Dendritic cell treated with granulocyte-macrophage colony-stimulating factor and Interleukin-4, amounts not matched to agents 40 ng/mL and 50 ng/mL, for 4 days (primary cell): ENCODE measurements at regions not wholly inside any gene's neighbourhood (a gene's known extent, or its start where the extent isn't known, plus 50 kb on each side); places are given as distances from the start of the nearest gene placed in this dataset.
"Not testable (repeated sequence)": the region's sequence is repeated elsewhere in the genome, so short reads cannot be mapped to it uniquely, and the experiment has no call there.

ENCODE experiments used
- H3K27ac Mint-ChIP-seq: one replicate; pipeline ENCODE4 v1.8.0; 2022; ENCODE audit warnings: mild to moderate bottlenecking, mixed read lengths
- H3K27me3 Mint-ChIP-seq: one replicate; pipeline ENCODE4 v1.8.0; 2022; ENCODE audit warnings: mild to moderate bottlenecking, mixed read lengths
- H3K36me3 Mint-ChIP-seq: one replicate; pipeline ENCODE4 v1.8.0; 2022; ENCODE audit warnings: low read depth, mixed read lengths
- H3K4me1 Mint-ChIP-seq: one replicate; pipeline ENCODE4 v1.8.0; 2022; ENCODE audit warnings: low read depth, mixed read lengths
- H3K4me3 Mint-ChIP-seq: one replicate; pipeline ENCODE4 v1.8.0; 2022; ENCODE audit warnings: mild to moderate bottlenecking, moderate library complexity, mixed read lengths
- H3K9me3 Mint-ChIP-seq: one replicate; pipeline ENCODE4 v1.8.0; 2022; ENCODE audit warnings: mixed read lengths
- intact Hi-C: fragments of 100-400 bp; cut with micrococcal nuclease; formaldehyde crosslinking; loops from one replicate; pipeline ENCODE4 v1.15.0; 2022

DNA sequence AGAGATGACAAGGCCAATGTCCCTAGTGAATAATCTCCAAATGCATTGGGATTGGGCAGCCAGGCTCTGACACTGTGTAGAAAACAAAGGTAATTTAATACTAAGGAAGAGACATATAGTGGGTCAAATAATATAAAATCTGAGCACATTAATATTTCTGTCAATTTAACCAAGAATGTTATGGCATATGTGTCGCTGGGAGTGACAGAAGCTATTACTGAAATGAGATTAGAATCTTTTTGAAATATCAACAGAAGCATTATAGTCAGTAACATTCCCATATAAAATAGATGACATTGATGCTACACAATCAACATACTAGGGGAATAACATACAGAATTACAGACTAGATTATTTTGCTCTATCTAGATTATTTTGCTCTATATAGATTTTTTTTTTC, 114.0 kb downstream of the BLID start:
- no peaks in the 10 kb centered on the region for H3K36me3 Mint-ChIP-seq
- peaks cover 10% of the 10 kb centered on the region for H3K4me1 Mint-ChIP-seq
- no peaks in the 10 kb centered on the region for H3K27me3 Mint-ChIP-seq

DNA sequence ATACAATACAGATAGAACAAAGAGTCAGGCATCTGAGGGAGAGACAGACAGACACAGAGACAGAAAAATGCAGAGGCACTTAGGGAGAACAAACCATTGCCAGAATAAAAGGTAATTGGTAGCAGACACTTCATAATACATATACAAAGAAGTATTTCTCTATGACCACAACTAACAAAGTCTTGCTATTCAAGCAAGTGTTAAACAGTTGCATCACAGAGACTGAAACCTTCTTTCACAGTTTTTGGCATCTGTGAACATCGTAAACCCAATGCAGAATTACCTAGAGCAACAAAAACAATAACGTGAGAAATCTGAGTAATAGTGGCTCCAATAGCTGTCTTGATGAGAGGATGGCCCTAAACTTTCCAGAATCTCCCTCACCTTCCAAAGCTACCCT, 116.4 kb downstream of the BLID start:
- H3K4me3 Mint-ChIP-seq, result no peak overlapping the region
- H3K4me1 Mint-ChIP-seq, result no peaks in the 10 kb centered on the region
- H3K27me3 Mint-ChIP-seq, result no peaks in the 10 kb centered on the region
- H3K27ac Mint-ChIP-seq, result no peak overlapping the region
- H3K36me3 Mint-ChIP-seq, result no peaks in the 10 kb centered on the region
- intact Hi-C loops, result no loop called here
- no peaks in the 10 kb centered on the region for H3K9me3 Mint-ChIP-seq

More for the DNA sequence above, 114.0 kb downstream of the BLID start:
- Mint-ChIP-seq H3K27ac (no peak overlapping the region), H3K9me3 (no peaks in the 10 kb centered on the region), H3K4me3 (no peak overlapping the region)
- intact Hi-C loops, result no loop called here

DNA sequence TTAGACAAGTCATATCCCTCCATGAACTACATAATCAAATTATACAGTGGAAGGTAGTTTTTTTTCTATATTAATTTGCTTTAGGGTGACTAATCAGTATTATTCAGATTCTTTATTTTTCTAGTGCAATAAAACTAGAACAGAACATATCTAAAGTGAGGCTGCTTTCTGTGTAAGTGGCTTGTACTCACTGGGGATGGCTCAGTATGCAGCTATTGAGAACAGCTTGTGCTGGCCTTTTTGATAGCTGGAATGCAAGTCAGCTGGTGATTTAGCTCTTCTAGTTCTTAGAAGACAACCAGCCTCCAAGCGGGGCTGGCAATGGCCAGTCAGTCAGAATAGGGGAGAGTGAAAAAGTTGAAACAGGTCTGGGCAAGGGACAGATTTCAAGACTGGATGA, 119.4 kb downstream of the BLID start:
- Mint-ChIP-seq H3K27ac (no peak overlapping the region), H3K9me3 (no peaks in the 10 kb centered on the region), H3K27me3 (no peaks in the 10 kb centered on the region), H3K36me3 (no peaks in the 10 kb centered on the region), H3K4me3 (no peak overlapping the region), H3K4me1 (no peaks in the 10 kb centered on the region)
- intact Hi-C loops, result no loop called here

DNA sequence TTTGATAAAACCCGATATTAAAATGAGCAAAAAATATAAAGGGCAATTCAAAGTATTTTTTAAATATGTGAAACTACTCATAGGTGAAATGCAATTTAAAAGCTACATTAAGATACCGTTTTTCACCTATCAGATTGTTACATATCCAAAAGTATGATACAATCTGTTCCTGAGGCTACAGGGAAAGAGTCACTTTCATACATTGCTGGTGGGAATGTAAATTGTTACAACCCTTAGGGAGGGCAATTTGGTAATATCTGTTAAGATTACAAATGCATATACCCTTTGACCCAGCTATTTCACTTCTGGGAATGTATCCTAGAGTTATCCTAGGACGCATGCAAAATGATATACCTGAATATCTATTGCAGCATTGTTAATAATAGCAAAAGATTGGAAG, 132.1 kb downstream of the BLID start:
- H3K36me3 Mint-ChIP-seq, result no peaks in the 10 kb centered on the region
- H3K27me3 Mint-ChIP-seq, result peaks cover 3% of the 10 kb centered on the region
- intact Hi-C loops, result no loop called here
- no peak overlapping the region for H3K4me3 Mint-ChIP-seq
- no peaks in the 10 kb centered on the region for H3K9me3 Mint-ChIP-seq
- no peaks in the 10 kb centered on the region for H3K4me1 Mint-ChIP-seq
- H3K27ac Mint-ChIP-seq, result no peak overlapping the region

DNA sequence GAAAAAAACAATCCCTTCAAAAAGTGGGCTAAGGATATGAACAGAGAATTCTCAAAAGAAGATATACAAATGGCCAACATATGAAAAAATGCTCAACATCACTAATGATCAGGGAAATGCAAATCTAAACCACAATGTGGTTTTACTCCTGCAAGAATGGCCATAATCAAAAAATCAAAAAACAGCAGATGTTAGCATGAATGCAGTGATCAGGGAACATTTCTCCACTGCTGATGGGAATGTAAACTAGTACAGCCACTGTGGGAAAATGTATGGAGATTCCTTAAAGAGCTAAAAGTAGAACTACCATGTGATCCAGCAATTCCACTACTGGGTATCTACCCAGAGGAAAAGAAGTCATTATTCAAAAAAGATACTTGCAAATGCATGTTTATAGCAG, 138.1 kb downstream of the BLID start:
- H3K27me3 Mint-ChIP-seq, H3K9me3 Mint-ChIP-seq, H3K4me3 Mint-ChIP-seq, H3K4me1 Mint-ChIP-seq, intact Hi-C loops, H3K36me3 Mint-ChIP-seq, H3K27ac Mint-ChIP-seq: not testable (repeated sequence)

DNA sequence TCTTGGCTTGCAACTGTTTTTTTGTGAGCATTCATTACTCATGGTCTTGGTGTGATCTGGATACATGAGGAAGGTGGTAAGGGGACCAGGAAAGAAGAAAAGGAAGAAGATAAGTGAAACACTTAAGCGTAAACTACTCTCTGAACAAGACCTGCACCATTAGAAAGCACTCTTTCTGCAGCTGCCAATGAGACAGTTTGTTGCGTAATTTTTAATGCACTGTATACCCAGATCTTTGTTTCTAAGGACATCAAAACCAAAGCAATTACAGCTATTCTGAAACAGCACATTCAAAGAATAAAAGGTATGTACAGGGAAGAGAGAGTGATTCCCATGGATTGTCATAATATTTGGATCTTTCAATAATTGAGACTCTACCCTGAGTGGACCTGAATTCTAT, 147.4 kb downstream of the BLID start:
- H3K36me3 Mint-ChIP-seq, result no peaks in the 10 kb centered on the region
- H3K4me1 Mint-ChIP-seq, result no peaks in the 10 kb centered on the region
- H3K9me3 Mint-ChIP-seq, result no peaks in the 10 kb centered on the region
- no peak overlapping the region for H3K27ac Mint-ChIP-seq
- no peak overlapping the region for H3K4me3 Mint-ChIP-seq
- H3K27me3 Mint-ChIP-seq, result peaks cover 9% of the 10 kb centered on the region
- intact Hi-C loops, result no loop called here

DNA sequence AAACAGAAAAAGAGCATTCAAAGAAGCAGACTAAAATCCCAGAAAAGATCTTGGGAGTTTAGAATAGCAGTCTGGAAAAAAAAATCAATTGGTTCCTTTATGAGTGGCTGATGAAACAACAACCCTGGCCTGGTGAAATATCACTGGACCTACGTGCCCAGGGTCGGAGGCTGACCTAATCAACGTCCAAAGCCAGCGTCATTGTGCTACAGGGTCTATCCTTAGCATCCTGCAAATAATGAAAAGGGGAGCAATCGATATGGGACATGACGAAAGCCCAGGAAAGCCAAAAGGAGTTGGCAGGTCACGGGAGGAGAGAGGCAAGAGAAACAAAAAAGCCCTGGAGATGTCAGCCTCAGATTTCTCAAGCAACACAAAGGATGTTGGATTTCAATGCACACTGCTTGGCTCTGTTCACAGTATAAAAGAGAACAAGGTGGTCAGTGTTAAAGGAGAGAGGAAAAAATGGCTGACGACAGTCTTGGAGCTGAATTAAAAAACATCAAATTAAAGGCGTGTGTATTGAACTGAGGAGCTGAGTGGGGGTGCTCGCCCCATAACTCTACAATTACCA, 148.8 kb downstream of the BLID start:
- Mint-ChIP-seq H3K4me1 (no peaks in the 10 kb centered on the region), H3K27me3 (peaks cover 6% of the 10 kb centered on the region), H3K4me3 (no peak overlapping the region), H3K36me3 (no peaks in the 10 kb centered on the region), H3K27ac (no peak overlapping the region), H3K9me3 (no peaks in the 10 kb centered on the region)
- intact Hi-C loops, result no loop called here

DNA sequence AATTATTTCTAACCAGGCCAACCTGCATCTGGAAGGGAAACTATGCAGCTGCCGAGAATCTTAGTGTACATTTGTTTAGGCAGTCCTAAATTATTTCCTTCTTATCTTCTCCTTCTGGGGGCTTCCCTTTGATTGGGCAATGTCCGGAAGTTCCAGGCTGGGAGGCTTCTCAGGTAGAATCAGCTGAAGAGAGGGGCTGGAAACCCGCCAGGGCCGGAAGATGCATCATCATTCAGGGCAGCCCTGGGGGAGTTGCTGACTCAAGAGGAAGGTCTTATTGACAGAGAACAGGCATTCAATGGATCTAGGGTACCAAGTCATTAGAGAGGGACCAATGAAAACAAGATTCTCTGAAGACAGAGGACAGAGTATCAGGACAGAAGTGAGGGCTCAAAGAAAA, 150.7 kb downstream of the BLID start:
- H3K36me3 Mint-ChIP-seq, result no peaks in the 10 kb centered on the region
- intact Hi-C loops, result no loop called here
- no peaks in the 10 kb centered on the region for H3K9me3 Mint-ChIP-seq
- peaks cover 3% of the 10 kb centered on the region for H3K27me3 Mint-ChIP-seq
- H3K27ac Mint-ChIP-seq, result no peak overlapping the region
- H3K4me1 Mint-ChIP-seq, result no peaks in the 10 kb centered on the region
- no peak overlapping the region for H3K4me3 Mint-ChIP-seq

DNA sequence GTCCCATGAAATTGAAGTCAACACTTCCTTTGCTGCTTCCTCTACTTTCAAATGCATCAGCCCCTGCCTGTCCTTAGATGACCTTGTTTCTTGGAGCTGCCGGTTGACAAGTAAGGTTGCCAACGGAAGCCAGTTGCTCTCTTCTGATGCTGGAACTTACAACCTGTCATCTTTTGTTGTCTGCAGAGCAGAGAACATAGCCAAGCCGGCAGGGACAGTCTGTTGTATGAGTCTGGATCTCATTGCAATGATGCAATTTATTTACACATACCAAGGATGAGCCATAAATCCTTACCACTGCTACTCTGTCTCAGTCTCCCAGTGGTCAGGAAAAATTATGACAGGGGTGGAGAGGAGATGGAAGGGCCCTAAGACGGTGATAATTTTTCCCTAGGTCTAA, 151.4 kb downstream of the BLID start:
- Mint-ChIP-seq H3K4me1 (no peaks in the 10 kb centered on the region), H3K4me3 (no peak overlapping the region), H3K27ac (no peak overlapping the region), H3K27me3 (peaks cover 3% of the 10 kb centered on the region), H3K36me3 (no peaks in the 10 kb centered on the region), H3K9me3 (no peaks in the 10 kb centered on the region)
- intact Hi-C loops, result no loop called here

DNA sequence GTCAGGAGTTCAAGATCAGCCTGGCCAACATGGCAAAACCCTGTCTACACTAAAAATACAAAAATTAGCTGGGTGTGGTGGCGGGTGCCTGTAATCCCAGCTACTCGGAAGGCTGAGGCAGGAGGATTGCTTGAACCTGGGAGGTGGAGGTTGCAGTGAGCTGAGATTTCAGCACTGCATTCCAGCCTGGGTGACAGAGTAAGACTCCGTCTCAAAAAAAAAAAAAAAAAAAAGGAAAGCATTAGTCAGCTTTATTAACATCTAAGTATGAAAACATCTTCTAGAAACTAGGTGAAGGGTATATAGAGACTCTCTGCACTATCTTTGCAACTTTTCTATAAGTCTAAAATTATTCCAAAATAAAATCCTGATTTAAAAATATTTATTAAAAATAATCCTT, 152.2 kb downstream of the BLID start:
- H3K27me3 Mint-ChIP-seq, H3K4me3 Mint-ChIP-seq, H3K4me1 Mint-ChIP-seq, H3K9me3 Mint-ChIP-seq, H3K27ac Mint-ChIP-seq, intact Hi-C loops, H3K36me3 Mint-ChIP-seq: not testable (repeated sequence)

DNA sequence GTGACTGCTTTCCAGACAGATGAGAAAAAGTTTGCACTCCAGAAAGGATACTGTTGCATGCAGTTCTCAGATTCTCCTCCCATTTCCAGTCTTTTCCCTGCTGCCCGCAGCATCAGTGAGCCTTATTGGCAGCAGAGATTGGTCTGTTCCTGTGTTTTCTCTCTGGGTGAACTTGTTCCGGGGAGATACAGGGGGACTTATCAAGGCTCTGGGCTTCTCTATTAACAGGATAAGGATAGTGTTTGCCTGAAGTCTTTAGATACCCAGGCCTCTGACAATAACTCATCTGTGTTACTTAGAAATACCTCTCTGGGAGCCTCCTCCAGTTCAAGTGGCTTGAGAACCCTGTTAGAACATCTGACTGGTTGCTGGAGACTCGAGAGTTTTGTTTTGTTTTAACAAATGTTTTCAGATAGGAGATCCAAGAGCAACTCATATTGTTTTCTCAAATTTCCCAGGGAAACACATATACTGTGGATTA, 154.7 kb downstream of the BLID start:
- Mint-ChIP-seq H3K27ac (no peak overlapping the region), H3K36me3 (no peaks in the 10 kb centered on the region), H3K4me1 (no peaks in the 10 kb centered on the region), H3K27me3 (peaks cover 12% of the 10 kb centered on the region), H3K4me3 (no peak overlapping the region), H3K9me3 (no peaks in the 10 kb centered on the region)
- intact Hi-C loops, result no loop called here

DNA sequence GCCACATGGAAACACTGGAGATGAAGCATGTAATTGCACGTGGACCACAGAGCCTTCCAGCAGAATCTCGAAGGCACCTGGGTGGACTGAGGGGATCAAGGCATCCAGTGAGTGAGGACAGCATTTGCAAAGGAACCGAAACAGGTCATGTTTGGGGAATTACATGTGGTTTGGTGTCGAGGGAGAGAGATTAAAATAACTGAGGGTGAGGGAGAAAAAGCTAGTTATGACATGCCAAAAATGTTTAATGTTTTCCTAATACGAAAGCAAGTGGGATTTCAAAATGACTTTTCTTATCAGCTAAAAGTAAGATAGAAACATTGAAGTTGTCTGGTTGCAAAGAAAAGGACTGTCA, 157.1 kb downstream of the BLID start:
- Mint-ChIP-seq H3K9me3 (no peaks in the 10 kb centered on the region), H3K27me3 (peaks cover 17% of the 10 kb centered on the region)
- intact Hi-C loops, result no loop called here

DNA sequence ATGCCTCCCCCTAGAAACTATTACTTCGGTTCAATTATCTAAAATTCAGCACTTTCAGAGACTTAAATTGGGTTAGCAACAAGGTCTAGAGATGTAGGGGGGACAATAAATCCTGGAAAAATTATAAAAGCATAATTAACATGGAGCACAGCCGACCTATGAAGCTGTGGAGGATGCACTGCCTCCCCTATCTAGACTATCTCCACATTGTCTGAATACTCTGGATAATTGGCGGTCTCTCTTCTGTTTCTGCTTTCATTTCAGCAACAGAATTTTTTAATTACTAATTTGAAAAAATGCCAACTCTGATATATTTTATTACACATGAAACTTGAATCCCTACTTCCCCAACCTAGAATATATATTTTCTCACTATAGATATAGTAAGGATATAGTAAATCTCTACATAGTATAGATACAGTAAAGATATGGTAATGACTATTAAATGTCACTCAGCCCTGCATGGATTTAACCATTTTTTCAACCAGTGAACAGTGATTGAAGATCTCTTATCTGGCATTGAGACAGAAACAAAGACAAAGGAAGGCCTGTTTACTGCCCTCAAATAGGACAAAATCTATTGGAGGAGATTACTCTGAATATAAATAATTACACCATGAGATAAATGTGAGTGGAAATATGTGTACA, 157.6 kb downstream of the BLID start:
- H3K4me1 Mint-ChIP-seq, result no peaks in the 10 kb centered on the region
- H3K36me3 Mint-ChIP-seq, result no peaks in the 10 kb centered on the region
- intact Hi-C loops, result no loop called here
- H3K4me3 Mint-ChIP-seq, result no peak overlapping the region
- no peak overlapping the region for H3K27ac Mint-ChIP-seq
- H3K9me3 Mint-ChIP-seq, result no peaks in the 10 kb centered on the region
- H3K27me3 Mint-ChIP-seq, result peaks cover 19% of the 10 kb centered on the region

More for the DNA sequence above, 157.1 kb downstream of the BLID start:
- H3K4me1 Mint-ChIP-seq, result no peaks in the 10 kb centered on the region
- no peak overlapping the region for H3K27ac Mint-ChIP-seq
- no peaks in the 10 kb centered on the region for H3K36me3 Mint-ChIP-seq
- no peak overlapping the region for H3K4me3 Mint-ChIP-seq

DNA sequence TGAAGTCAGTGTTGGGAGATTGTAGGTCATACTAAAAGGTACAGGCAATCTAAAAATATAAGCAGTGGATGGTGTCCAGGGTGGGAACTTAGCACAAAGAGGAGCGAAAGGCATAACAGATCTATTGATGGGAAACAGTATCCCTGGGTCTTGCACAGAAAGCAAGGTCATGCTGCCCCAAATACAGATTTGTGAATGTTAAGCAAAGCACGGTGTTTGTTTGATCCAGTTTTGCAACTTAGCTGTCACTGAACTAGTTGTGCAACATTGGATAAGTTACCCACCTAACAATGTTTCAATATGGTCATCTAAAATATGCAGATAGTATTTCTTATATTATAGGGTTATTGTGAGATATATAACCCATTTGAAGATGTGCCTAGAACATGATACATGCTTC, 162.9 kb downstream of the BLID start:
- H3K36me3 Mint-ChIP-seq, result no peaks in the 10 kb centered on the region
- no peak overlapping the region for H3K27ac Mint-ChIP-seq
- intact Hi-C loops, result no loop called here
- H3K27me3 Mint-ChIP-seq, result peaks cover 16% of the 10 kb centered on the region
- H3K4me1 Mint-ChIP-seq, result no peaks in the 10 kb centered on the region
- no peaks in the 10 kb centered on the region for H3K9me3 Mint-ChIP-seq
- no peak overlapping the region for H3K4me3 Mint-ChIP-seq

DNA sequence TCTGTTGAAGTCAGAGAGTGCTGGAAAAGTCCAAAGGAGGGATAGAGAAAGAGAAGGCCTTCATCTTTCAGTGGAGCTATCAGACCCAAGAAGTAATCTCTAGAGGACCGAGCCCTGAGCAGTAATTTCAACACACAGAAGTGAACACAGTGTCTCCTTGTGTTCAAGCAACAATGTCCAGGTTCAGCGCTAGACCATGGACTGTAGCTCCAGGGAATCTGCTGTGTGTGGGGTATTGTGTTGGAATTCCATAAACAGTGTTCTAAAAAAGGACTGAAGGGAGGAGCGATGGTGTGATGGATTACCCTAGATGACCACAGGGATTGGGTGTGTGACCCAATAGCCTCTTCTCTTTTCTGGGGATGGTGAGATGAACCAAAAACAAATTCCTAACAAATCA, 165.9 kb downstream of the BLID start:
- intact Hi-C loops, result no loop called here
- peaks cover 3% of the 10 kb centered on the region for H3K4me1 Mint-ChIP-seq
- H3K27ac Mint-ChIP-seq, result no peak overlapping the region
- H3K27me3 Mint-ChIP-seq, result peaks cover 7% of the 10 kb centered on the region
- H3K4me3 Mint-ChIP-seq, result no peak overlapping the region
- H3K9me3 Mint-ChIP-seq, result peaks cover 13% of the 10 kb centered on the region
- peaks cover 5% of the 10 kb centered on the region for H3K36me3 Mint-ChIP-seq
